HCT116 (cell line): ENCODE measurements at regions not wholly inside any gene's neighbourhood (a gene's known extent, or its start where the extent isn't known, plus 50 kb on each side); places are given as distances from the start of the nearest gene placed in this dataset.
A peak's percentile ranks its signal among the peaks of the same experiment; 100 is the strongest.

Experiments used
- ATAC-seq: fragments of 200-7000 bp; cut with Tn5 transposase; 2 replicates; pipeline ENCODE4 v1.9.1; 2020; ENCODE audit warnings: mild to moderate bottlenecking, moderate library complexity
- BruUV-seq: library from RNA; stranded (reverse); fragments of 400-500 nt; replicated peaks from 2 replicates; lab custom pipeline; 2021; lab: Mats Ljungman, UMichigan
- CTCF ChIA-PET: fragments of 300-600 bp; sonication (Branson Sonifier 250); formaldehyde crosslinking; loops from one replicate; lab custom pipeline; 2021; ENCODE audit warnings: antibody characterized with exemption; lab: Charles Lee
- POLR2A ChIA-PET: fragments of 300-600, 350-600 bp; sonication (Branson Sonifier 250); formaldehyde crosslinking; loops from one replicate; lab custom pipeline; 2021; ENCODE audit warnings: antibody characterized with exemption; lab: Charles Lee
- RAD21 ChIA-PET, 2 experiments: fragments of 300-600 bp; sonication (Branson Sonifier 250); formaldehyde crosslinking; loops; one replicate each; lab custom pipeline; 2023; ENCODE audit warnings: low total read pairs in 2 of 2; ENCODE audit not compliant: uncharacterized antibody in 2 of 2, unreplicated experiment in 2 of 2, low non-redundant PET in 1 of 2; lab: Charles Lee
- DNase-seq: peaks from one replicate; pipeline ENCODE4 v3.0.0-alpha.2; 2010; ENCODE audit warnings: low read depth, low spot score
- H2AFZ ChIP-seq: fragments of 200-600 bp; shearing (Covaris generic), sonication (generic); 2 replicates; pipeline ENCODE4 v1.6.1; 2017; ENCODE audit warnings: low read depth, mixed run types, mixed read lengths, antibody characterized with exemption, low read length; ENCODE audit not compliant: poor library complexity, severe bottlenecking
- H3K27ac ChIP-seq: 2 replicates; pipeline ENCODE4 v1.5.1; 2012; ENCODE audit warnings: low read depth, low read length
- H3K27me3 ChIP-seq: fragments of 200-600 bp; sonication (generic); 2 replicates; pipeline ENCODE4 v1.6.1; 2016; ENCODE audit warnings: mixed run types, low read length, mixed read lengths; ENCODE audit not compliant: insufficient read depth
- H3K36me3 ChIP-seq, 2 experiments: fragments of 200-500 bp in 1 of 2; fragments of 200-600 bp in 1 of 2; sonication (Bioruptor generic) in 1 of 2; sonication (generic) in 1 of 2; 2 replicates each; pipeline versions ENCODE4 v1.5.1 to v1.6.1; 2014 to 2016; ENCODE audit warnings: low read length in 2 of 2, inconsistent platforms in 1 of 2, mixed read lengths in 1 of 2, mixed run types in 1 of 2; ENCODE audit not compliant: insufficient read depth in 2 of 2, control insufficient read depth in 1 of 2
- H3K4me1 ChIP-seq, 2 experiments: fragments of 200-600 bp in 1 of 2; sonication (generic) in 1 of 2; 2 replicates each; pipeline versions ENCODE4 v1.5.1 to v1.6.1; 2012 to 2017; ENCODE audit warnings: low read length in 2 of 2, inconsistent platforms in 1 of 2, mild to moderate bottlenecking in 1 of 2, mixed read lengths in 1 of 2, mixed run types in 1 of 2, moderate library complexity in 1 of 2; ENCODE audit not compliant: insufficient read depth in 2 of 2, control insufficient read depth in 1 of 2
- H3K4me2 ChIP-seq: fragments of 200-600 bp; sonication (generic); 2 replicates; pipeline ENCODE4 v1.6.1; 2017; ENCODE audit warnings: mixed run types, low read length, mixed read lengths
- H3K4me3 ChIP-seq, 2 experiments: fragments of 200-600 bp in 1 of 2; sonication (generic) in 1 of 2; replicated peaks in 1 of 2; 2 replicates each; pipeline ENCODE4 v1.5.1; 2011 to 2016; ENCODE audit warnings: low read length in 2 of 2, control low read depth in 1 of 2, low read depth in 1 of 2, mild to moderate bottlenecking in 1 of 2, mixed read lengths in 1 of 2, mixed run types in 1 of 2
- H3K79me2 ChIP-seq: fragments of 200-600 bp; sonication (generic); 2 replicates; pipeline ENCODE4 v1.6.1; 2017; ENCODE audit warnings: mild to moderate bottlenecking, mixed run types, low read length, moderate library complexity, mixed read lengths; ENCODE audit not compliant: insufficient read depth
- H3K9ac ChIP-seq: fragments of 200-600 bp; sonication (generic); 2 replicates; pipeline ENCODE4 v1.6.1; 2016; ENCODE audit warnings: low read length, mixed read lengths
- H3K9me2 ChIP-seq: fragments of 200-600 bp; sonication (generic), shearing (Covaris generic); 2 replicates; pipeline ENCODE4 v1.6.1; 2017; ENCODE audit warnings: mixed run types, mild to moderate bottlenecking, moderate library complexity; ENCODE audit not compliant: insufficient read depth
- H3K9me3 ChIP-seq, 2 experiments: fragments of 200-500 bp in 1 of 2; fragments of 200-600 bp in 1 of 2; sonication (Bioruptor generic) in 1 of 2; sonication (generic) in 1 of 2; 2 replicates each; pipeline ENCODE4 v1.6.1; 2014 to 2017; ENCODE audit warnings: low read length in 2 of 2, mixed read lengths in 2 of 2, inconsistent platforms in 1 of 2, low read depth in 1 of 2, mild to moderate bottlenecking in 1 of 2, mixed run types in 1 of 2, moderate library complexity in 1 of 2; ENCODE audit not compliant: control insufficient read depth in 1 of 2, insufficient read depth in 1 of 2
- H4K20me1 ChIP-seq: fragments of 200-600 bp; sonication (generic), shearing (Covaris generic); 2 replicates; pipeline ENCODE4 v1.6.1; 2017; ENCODE audit warnings: mixed run types, mild to moderate bottlenecking, moderate library complexity; ENCODE audit not compliant: insufficient read depth
- ATF3 ChIP-seq: IDR thresholded peaks from 2 replicates; pipeline ENCODE4 v1.6.1; 2012
- CBX3 ChIP-seq: IDR thresholded peaks from 2 replicates; pipeline ENCODE4 v1.6.1; 2012; ENCODE audit warnings: low read depth
- CEBPB ChIP-seq: IDR thresholded peaks from 2 replicates; pipeline ENCODE4 v1.6.1; 2012; ENCODE audit warnings: low read depth
- EZH2phosphoT487 ChIP-seq: fragments of 200-600 bp; IDR thresholded peaks from 2 replicates; pipeline ENCODE4 v1.6.1; 2018; ENCODE audit warnings: antibody characterized with exemption, borderline replicate concordance
- FOSL1 ChIP-seq: IDR thresholded peaks from 2 replicates; pipeline ENCODE4 v1.6.1; 2012; ENCODE audit warnings: low read depth
- JUND ChIP-seq: IDR thresholded peaks from 2 replicates; pipeline ENCODE4 v1.6.1; 2012
- POLR2A ChIP-seq: IDR thresholded peaks from 2 replicates; pipeline ENCODE4 v1.7.0; 2011; ENCODE audit warnings: borderline replicate concordance; ENCODE audit not compliant: insufficient read depth, insufficient read length; ENCODE audit errors: extremely low read depth
- RAD21 ChIP-seq: IDR thresholded peaks from 2 replicates; pipeline ENCODE4 v1.6.1; 2012; ENCODE audit warnings: low read depth, mild to moderate bottlenecking
- REST ChIP-seq: IDR thresholded peaks from 2 replicates; pipeline ENCODE4 v1.6.1; 2012; ENCODE audit warnings: low read depth
- SIN3A ChIP-seq: IDR thresholded peaks from 2 replicates; pipeline ENCODE4 v1.6.1; 2012; ENCODE audit warnings: low read depth
- SP1 ChIP-seq: IDR thresholded peaks from 2 replicates; pipeline ENCODE4 v1.6.1; 2012; ENCODE audit warnings: low read depth
- SRF ChIP-seq: IDR thresholded peaks from 2 replicates; pipeline ENCODE4 v1.6.1; 2012; ENCODE audit warnings: low read depth
- TCF7L2 ChIP-seq: IDR thresholded peaks from 2 replicates; pipeline ENCODE4 v1.7.0; 2011; ENCODE audit warnings: borderline replicate concordance, inconsistent platforms; ENCODE audit not compliant: insufficient read depth, insufficient read length; ENCODE audit errors: extremely low read depth
- YY1 ChIP-seq: IDR thresholded peaks from 2 replicates; pipeline ENCODE4 v1.6.1; 2011; ENCODE audit warnings: low read length, low read depth, moderate library complexity, mild to moderate bottlenecking; ENCODE audit not compliant: insufficient replicate concordance; ENCODE audit errors: extremely low read depth
- ZFX ChIP-seq: fragments of 450-650 bp; IDR thresholded peaks from 2 replicates; pipeline ENCODE4 v1.6.1; 2017
- ZNF274 ChIP-seq: fragments of 200-500 bp; sonication (Bioruptor generic); IDR thresholded peaks from 2 replicates; pipeline ENCODE4 v1.6.1; 2014; ENCODE audit warnings: mild to moderate bottlenecking, low read depth, low read length, inconsistent platforms
- intact Hi-C: fragments of 100-400 bp; cut with micrococcal nuclease; formaldehyde crosslinking; loops from 2 replicates; pipeline ENCODE4 v1.10.0; 2022

GRCh38 chr2:136255648-136256461 is 137.9 kb upstream of the CXCR4 start:
- H3K9ac ChIP-seq = no peak overlapping the region
- H3K27me3 ChIP-seq = no peaks in the 10 kb centered on the region
- no peaks in the 10 kb centered on the region for H3K9me2 ChIP-seq
- H4K20me1 ChIP-seq = no peaks in the 10 kb centered on the region
- no peaks in the 10 kb centered on the region for H3K36me3 ChIP-seq
- TF ChIP-seq SRF = no peak
- 0 out of 2 replicates have a peak, but pooled peaks have one; percentile 15 for TF ChIP-seq RAD21
- no peak for TF ChIP-seq ATF3
- no peak for TF ChIP-seq CEBPB
- TF ChIP-seq SIN3A = no peak
- TF ChIP-seq, all 23 proteins: peak for 1
- ATAC-seq (peak; percentile 53), DNase-seq (no peak)
- no peak overlapping the region for H3K27ac ChIP-seq
- POLR2A ChIA-PET = no interaction called here
- H3K4me3 ChIP-seq = no peak overlapping the region
- no peaks in the 10 kb centered on the region for H3K4me1 ChIP-seq
- no peaks in the 10 kb centered on the region for H3K79me2 ChIP-seq
- CTCF ChIA-PET = interaction anchor here (1.3 kb wide), 1 partner anchor 9 kb away, joined by 5 read pairs; no protein-coding TSS in a partner anchor
- H3K4me2 ChIP-seq = no peak overlapping the region
- intact Hi-C loops = no loop called here
- BruUV-seq = no TSS peak
- RAD21 ChIA-PET = no interaction called here
- no peak overlapping the region for H2AFZ ChIP-seq
- H3K9me3 ChIP-seq = no peaks in the 10 kb centered on the region

- intact Hi-C loops = no loop called here
- TF ChIP-seq POLR2A (no peak), EZH2phosphoT487 (no peak), FOSL1 (no peak), SP1 (no peak), REST (no peak), CBX3 (no peak), RAD21 (no peak), ZFX (no peak), ZNF274 (no peak), JUND (no peak), YY1 (no peak), SIN3A (no peak), TCF7L2 (no peak)
Observed at GRCh38 chr2:136255127-136255526, 137.2 kb upstream of the CXCR4 start.

More at GRCh38 chr2:136255127-136255526, 137.2 kb upstream of the CXCR4 start:
- ChIA-PET CTCF (interaction anchor here (1.3 kb wide), 1 partner anchor 9 kb away, joined by 5 read pairs; no protein-coding TSS in a partner anchor), POLR2A (no interaction called here), RAD21 (no interaction called here)
- Histone ChIP-seq H4K20me1 (no peaks in the 10 kb centered on the region), H2AFZ (no peak overlapping the region), H3K4me3 (no peak overlapping the region), H3K9me2 (no peaks in the 10 kb centered on the region), H3K4me1 (no peaks in the 10 kb centered on the region), H3K36me3 (no peaks in the 10 kb centered on the region), H3K9me3 (no peaks in the 10 kb centered on the region), H3K27me3 (no peaks in the 10 kb centered on the region), H3K9ac (no peak overlapping the region), H3K4me2 (no peak overlapping the region), H3K79me2 (no peaks in the 10 kb centered on the region), H3K27ac (no peak overlapping the region)
- DNase-seq = no peak
- BruUV-seq = no TSS peak
- ATAC-seq = no peak
